GM21515 (cell line): ENCODE measurements at regions not wholly inside any gene's neighbourhood (a gene's known extent, or its start where the extent isn't known, plus 50 kb on each side); places are given as distances from the start of the nearest gene placed in this dataset.

Experiments used
- ATAC-seq: cut with Tn5 transposase; IDR thresholded peaks from one replicate; pipeline ENCODE4 v1.9.1; 2021; ENCODE audit not compliant: unreplicated experiment

- no peak for ATAC-seq
These were observed 514.2 kb upstream of the DIPK2B start for GRCh38 chrX:45714866-45715265.

- no peak for ATAC-seq
These were observed 511.4 kb upstream of the DIPK2B start for GRCh38 chrX:45712067-45712466.

- no peak for ATAC-seq
These were observed 510.6 kb upstream of the DIPK2B start for GRCh38 chrX:45711231-45711630.

- ATAC-seq: peak; percentile 88
These were observed 509.6 kb upstream of the DIPK2B start for GRCh38 chrX:45710081-45710801.

- no peak for ATAC-seq
These were observed 508.7 kb upstream of the DIPK2B start for GRCh38 chrX:45709381-45709780.

GRCh38 chrX:45699158-45699557, 498.5 kb upstream of the DIPK2B start:
- ATAC-seq: no peak

GRCh38 chrX:45697591-45697990, 496.9 kb upstream of the DIPK2B start:
- ATAC-seq: no peak

GRCh38 chrX:45696736-45697135, 496.1 kb upstream of the DIPK2B start:
- ATAC-seq: no peak

GRCh38 chrX:45689971-45690370, 489.3 kb upstream of the DIPK2B start:
- ATAC-seq: no peak

- ATAC-seq: no peak
These were observed 483.2 kb upstream of the DIPK2B start for GRCh38 chrX:45683914-45684313.

- no peak for ATAC-seq
These were observed 481.2 kb upstream of the DIPK2B start for GRCh38 chrX:45681891-45682290.

GRCh38 chrX:45669715-45670340, 469.2 kb upstream of the DIPK2B start:
- ATAC-seq: no peak

- no peak for ATAC-seq
These were observed 468.2 kb upstream of the DIPK2B start for GRCh38 chrX:45668686-45669443.

- ATAC-seq: no peak
These were observed 467.0 kb upstream of the DIPK2B start for GRCh38 chrX:45667666-45668065.

- ATAC-seq: no peak
These were observed 464.1 kb upstream of the DIPK2B start for GRCh38 chrX:45664727-45665290.

GRCh38 chrX:45660477-45660876, 459.8 kb upstream of the DIPK2B start:
- no peak for ATAC-seq

GRCh38 chrX:45633419-45633818, 432.7 kb upstream of the DIPK2B start:
- ATAC-seq: no peak

GRCh38 chrX:45632506-45632905, 431.8 kb upstream of the DIPK2B start:
- ATAC-seq: no peak

- ATAC-seq: no peak
These were observed 429.4 kb upstream of the DIPK2B start for GRCh38 chrX:45630078-45630477.

GRCh38 chrX:45628041-45628440, 427.4 kb upstream of the DIPK2B start:
- no peak for ATAC-seq

- ATAC-seq: no peak
These were observed 422.6 kb upstream of the DIPK2B start for GRCh38 chrX:45623266-45623665.

- ATAC-seq: no peak
These were observed 421.9 kb upstream of the DIPK2B start for GRCh38 chrX:45622538-45622937.
